ENCODE measurements at regions not wholly inside any gene's neighbourhood (a gene's known extent, or its start where the extent isn't known, plus 50 kb on each side); places are given as distances from the start of the nearest gene placed in this dataset.

DNA sequence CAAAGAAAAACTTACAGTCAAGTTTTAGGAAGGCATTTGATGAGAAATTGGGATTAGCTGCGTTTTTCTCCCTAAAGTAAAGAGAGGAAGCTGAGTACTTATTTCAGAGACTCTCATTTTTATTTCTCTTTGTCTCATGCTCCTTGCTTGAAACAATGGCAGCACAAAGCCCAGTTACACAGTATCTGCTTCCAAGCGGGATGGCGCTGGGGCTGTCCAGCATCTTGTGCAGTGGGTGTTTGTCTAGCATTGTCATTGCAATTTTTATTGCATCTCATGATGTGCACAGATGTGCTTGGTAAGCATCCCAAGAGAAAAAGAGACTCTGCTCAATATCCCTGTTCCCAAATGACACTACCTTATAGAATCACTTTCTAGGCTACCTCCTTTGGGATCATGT is 102.8 kb upstream of the ZNF521 start:
- no peaks in the 10 kb centered on the region for H3K36me3 Mint-ChIP-seq (ENCODE audit: low read depth)
- TF ChIP-seq CTCF (IDR thresholded peaks at IDR 0.05): no peak
- no peaks in the 10 kb centered on the region for H3K4me1 Mint-ChIP-seq (ENCODE audit: low read depth)
- H3K27me3 Mint-ChIP-seq: no peaks in the 10 kb centered on the region
- DNase-seq (no peak), ATAC-seq (no peak)
- ChIA-PET POLR2A (no interaction called here), CTCF (no interaction called here)
- intact Hi-C loops (cut with micrococcal nuclease): no loop called here
- no peak overlapping the region for H3K27ac Mint-ChIP-seq
- H3K4me3 Mint-ChIP-seq: no peak overlapping the region
- H3K9me3 Mint-ChIP-seq: peaks cover 2% of the 10 kb centered on the region

GRCh38 chr18:25454270-25454659 is 102.3 kb upstream of the ZNF521 start:
- no peaks in the 10 kb centered on the region for H3K27me3 Mint-ChIP-seq
- no peaks in the 10 kb centered on the region for H3K4me1 Mint-ChIP-seq (ENCODE audit: low read depth)
- no peak overlapping the region for H3K4me3 Mint-ChIP-seq
- no peak for TF ChIP-seq CTCF (IDR thresholded peaks at IDR 0.05)
- ChIA-PET POLR2A (no interaction called here), CTCF (no interaction called here)
- no peak overlapping the region for H3K27ac Mint-ChIP-seq
- peaks cover 2% of the 10 kb centered on the region for H3K9me3 Mint-ChIP-seq
- intact Hi-C loops (cut with micrococcal nuclease): no loop called here
- DNase-seq: no peak
- H3K36me3 Mint-ChIP-seq (ENCODE audit: low read depth): no peaks in the 10 kb centered on the region
- no peak for ATAC-seq

- ATAC-seq: no peak
- Mint-ChIP-seq H3K4me3 (no peak overlapping the region), H3K36me3 (ENCODE audit: low read depth) (no peaks in the 10 kb centered on the region), H3K27me3 (no peaks in the 10 kb centered on the region), H3K9me3 (peaks cover 2% of the 10 kb centered on the region), H3K4me1 (ENCODE audit: low read depth) (no peaks in the 10 kb centered on the region), H3K27ac (no peak overlapping the region)
- DNase-seq: no peak
- CTCF ChIA-PET: no interaction called here
- POLR2A ChIA-PET: no interaction called here
- intact Hi-C loops (cut with micrococcal nuclease): no loop called here
- no peak for TF ChIP-seq CTCF (IDR thresholded peaks at IDR 0.05)
Measured at GRCh38 chr18:25453556-25454269, 101.7 kb upstream of the ZNF521 start.

- Mint-ChIP-seq H3K27me3 (no peaks in the 10 kb centered on the region), H3K4me1 (ENCODE audit: low read depth) (no peaks in the 10 kb centered on the region), H3K4me3 (no peak overlapping the region), H3K9me3 (peaks cover 2% of the 10 kb centered on the region), H3K27ac (no peak overlapping the region), H3K36me3 (ENCODE audit: low read depth) (no peaks in the 10 kb centered on the region)
- intact Hi-C loops (cut with micrococcal nuclease): no loop called here
- CTCF ChIA-PET: no interaction called here
- no peak for DNase-seq
- no peak for TF ChIP-seq CTCF (IDR thresholded peaks at IDR 0.05)
- POLR2A ChIA-PET: no interaction called here
- ATAC-seq: no peak
Measured at GRCh38 chr18:25451077-25451658, 99.2 kb upstream of the ZNF521 start.

DNA sequence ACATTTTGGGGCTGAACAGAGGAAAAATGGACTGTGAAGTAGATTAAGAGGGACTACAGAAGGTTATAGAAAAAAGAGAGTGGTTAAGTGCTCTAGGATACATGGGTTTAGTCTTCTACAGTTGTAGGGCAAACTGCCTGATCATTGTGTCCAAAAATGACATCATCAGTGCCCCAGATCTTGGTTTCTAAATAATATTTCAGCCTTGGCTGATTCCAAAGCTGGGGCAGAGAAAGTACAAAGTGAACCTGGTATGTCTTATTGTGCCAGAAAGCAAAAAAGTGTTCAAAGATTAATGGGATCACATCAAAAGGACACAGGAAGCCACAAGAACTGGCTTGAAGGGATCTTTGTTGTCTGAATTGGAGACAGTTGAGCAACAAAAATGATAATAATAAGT is 97.1 kb upstream of the ZNF521 start:
- Mint-ChIP-seq H3K4me1 (ENCODE audit: low read depth) (no peaks in the 10 kb centered on the region), H3K4me3 (no peak overlapping the region), H3K36me3 (ENCODE audit: low read depth) (no peaks in the 10 kb centered on the region), H3K27me3 (no peaks in the 10 kb centered on the region), H3K27ac (no peak overlapping the region), H3K9me3 (peaks cover 2% of the 10 kb centered on the region)
- ChIA-PET POLR2A (no interaction called here), CTCF (no interaction called here)
- no peak for TF ChIP-seq CTCF (IDR thresholded peaks at IDR 0.05)
- no peak for ATAC-seq
- DNase-seq: no peak
- intact Hi-C loops (cut with micrococcal nuclease): no loop called here
